Heart left ventricle (tissue), 13 donors: ENCODE measurements at regions not wholly inside any gene's neighbourhood (a gene's known extent, or its start where the extent isn't known, plus 50 kb on each side); places are given as distances from the start of the nearest gene placed in this dataset.

Experiments used
- POLR2A ChIP-seq, 2 donors: fragments of 450-650 bp; IDR thresholded peaks; one replicate each; pipeline ENCODE4 v1.6.1; 2017; ENCODE audit warnings: antibody characterized with exemption in 2 of 2, mild to moderate bottlenecking in 2 of 2, moderate library complexity in 2 of 2
- TF ChIP-seq, protein P1 (sequence below), 12 donors: fragments of 200-600 bp; sonication (generic) in 4 of 12; IDR thresholded peaks; one replicate each; pipeline versions ENCODE4 v1.5.0 to v1.8.0; 2018 to 2022; ENCODE audit warnings: antibody characterized with exemption in 12 of 12, mild to moderate bottlenecking in 5 of 12
- donor health status: ischemic (EF 13 %, LVEDD 7.1; RV severe dilation, severe dysfunction).
- donor health status: DM: no; HTN: yes; CAD: no.
- donor health status: DM: no; HTN: no; CAD: no.
- donor health status: ischemic (EF 25% LVEDD 6.9; RV normal size, moderate dysfunction).
- donor health status: ischemic (EF 25% LVEDD 5.7; RV mildly dilated, moderate dysfunction).
- donor health status: ischemic (EF 35%, LVEDD 5.7; RV mildly dilated, moderate dysfunction).
- donor health status: nonischemic (EF 11% LVEDD 7.7; RV severe dilation, severe dysfunction).
- donor health status: DM: yes; HTN: yes; CAD: no.
- donor health status: PGD.
- donor health status: ischemic (EF 29% LVEDD 5.4; RV normal size, mild dysfunction).
- donor health status: nonischemic (EF 23%, LVEDD 6.1; RV moderate dilation, normal function).

DNA sequence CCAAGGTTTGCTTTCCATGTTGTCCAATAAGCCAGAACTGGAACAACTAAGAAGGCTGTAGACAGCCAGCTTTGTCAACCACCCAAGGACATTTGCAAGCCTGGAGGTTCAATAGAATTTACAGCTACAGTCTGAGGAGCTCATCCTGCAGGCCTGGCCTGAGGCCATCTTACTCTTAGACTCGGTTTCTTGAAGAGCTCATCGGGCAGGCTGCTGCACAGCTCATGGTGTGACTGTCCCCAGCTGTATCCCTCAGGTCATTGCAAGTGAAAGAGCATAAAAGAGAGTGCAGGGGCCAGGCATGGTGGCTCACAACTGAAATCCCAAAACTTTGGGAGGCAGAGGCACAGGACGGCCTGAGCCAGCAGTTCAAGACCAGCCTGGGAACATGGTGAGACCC, 96.9 kb upstream of the FOXQ1 start:
- TF ChIP-seq, protein P1, sequence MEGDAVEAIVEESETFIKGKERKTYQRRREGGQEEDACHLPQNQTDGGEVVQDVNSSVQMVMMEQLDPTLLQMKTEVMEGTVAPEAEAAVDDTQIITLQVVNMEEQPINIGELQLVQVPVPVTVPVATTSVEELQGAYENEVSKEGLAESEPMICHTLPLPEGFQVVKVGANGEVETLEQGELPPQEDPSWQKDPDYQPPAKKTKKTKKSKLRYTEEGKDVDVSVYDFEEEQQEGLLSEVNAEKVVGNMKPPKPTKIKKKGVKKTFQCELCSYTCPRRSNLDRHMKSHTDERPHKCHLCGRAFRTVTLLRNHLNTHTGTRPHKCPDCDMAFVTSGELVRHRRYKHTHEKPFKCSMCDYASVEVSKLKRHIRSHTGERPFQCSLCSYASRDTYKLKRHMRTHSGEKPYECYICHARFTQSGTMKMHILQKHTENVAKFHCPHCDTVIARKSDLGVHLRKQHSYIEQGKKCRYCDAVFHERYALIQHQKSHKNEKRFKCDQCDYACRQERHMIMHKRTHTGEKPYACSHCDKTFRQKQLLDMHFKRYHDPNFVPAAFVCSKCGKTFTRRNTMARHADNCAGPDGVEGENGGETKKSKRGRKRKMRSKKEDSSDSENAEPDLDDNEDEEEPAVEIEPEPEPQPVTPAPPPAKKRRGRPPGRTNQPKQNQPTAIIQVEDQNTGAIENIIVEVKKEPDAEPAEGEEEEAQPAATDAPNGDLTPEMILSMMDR (IDR thresholded peaks at IDR 0.05) = no peak
- TF ChIP-seq POLR2A (IDR thresholded peaks at IDR 0.05) = no peak
